Neural cell (in vitro differentiated cells): ENCODE measurements at regions not wholly inside any gene's neighbourhood (a gene's known extent, or its start where the extent isn't known, plus 50 kb on each side); places are given as distances from the start of the nearest gene placed in this dataset.

Experiments used
- H2AFZ ChIP-seq: fragments of 200-600, 300-800 bp; sonication (generic), shearing (Covaris generic); 2 replicates; pipeline ENCODE4 v1.6.0; 2014; ENCODE audit warnings: low read depth, mild to moderate bottlenecking, antibody characterized with exemption, low read length, moderate library complexity
- H3F3A ChIP-seq: fragments of 200-600 bp; shearing (Covaris generic); 2 replicates; pipeline ENCODE4 v1.6.1; 2016; ENCODE audit warnings: mild to moderate bottlenecking, moderate library complexity, mixed read lengths, antibody characterized with exemption, low read length; ENCODE audit not compliant: insufficient read depth, poor library complexity, severe bottlenecking
- H3K27ac ChIP-seq: fragments of 200-600, 300-800 bp; sonication (generic), shearing (Covaris generic); 2 replicates; pipeline ENCODE4 v1.5.1; 2014; ENCODE audit warnings: mild to moderate bottlenecking, low read length, moderate library complexity
- H3K27me3 ChIP-seq: fragments of 300-800, 200-600 bp; sonication (generic), shearing (Covaris generic); 2 replicates; pipeline ENCODE4 v1.6.0; 2014; ENCODE audit warnings: mild to moderate bottlenecking, low read depth, low read length, moderate library complexity; ENCODE audit not compliant: insufficient read depth
- H3K36me3 ChIP-seq: fragments of 300-800, 200-600 bp; sonication (generic), shearing (Covaris generic); 2 replicates; pipeline ENCODE4 v1.5.1; 2014; ENCODE audit warnings: mild to moderate bottlenecking, antibody characterized with exemption, low read length, moderate library complexity; ENCODE audit not compliant: insufficient read depth
- H3K4me2 ChIP-seq: fragments of 300-800, 200-600 bp; sonication (generic), shearing (Covaris generic); 2 replicates; pipeline ENCODE4 v1.6.0; 2014; ENCODE audit warnings: mild to moderate bottlenecking, low read length
- H3K4me3 ChIP-seq: fragments of 300-800, 200-600 bp; sonication (generic), shearing (Covaris generic); 2 replicates; pipeline ENCODE4 v1.5.1; 2014; ENCODE audit warnings: mild to moderate bottlenecking, low read length, moderate library complexity
- H3K79me2 ChIP-seq: fragments of 200-600 bp; shearing (Covaris generic); replicated peaks from 2 replicates; pipeline ENCODE4 v1.6.0; 2014; ENCODE audit warnings: mild to moderate bottlenecking, low read length, moderate library complexity; ENCODE audit not compliant: insufficient read depth
- H3K9ac ChIP-seq: fragments of 300-800, 200-600 bp; sonication (generic), shearing (Covaris generic); 2 replicates; pipeline ENCODE4 v1.6.1; 2016; ENCODE audit warnings: mild to moderate bottlenecking, low read length, mixed read lengths
- H3K9me2 ChIP-seq: fragments of 200-600 bp; shearing (Covaris generic); 2 replicates; pipeline ENCODE4 v1.6.1; 2016; ENCODE audit warnings: mild to moderate bottlenecking, low read length, mixed read lengths; ENCODE audit not compliant: insufficient read depth
- H3K9me3 ChIP-seq: fragments of 200-600, 300-800 bp; sonication (generic), shearing (Covaris generic); 2 replicates; pipeline ENCODE4 v1.6.1; 2016; ENCODE audit warnings: mild to moderate bottlenecking, mixed run types, low read length, moderate library complexity, mixed read lengths
- H4K20me1 ChIP-seq: fragments of 200-600 bp; shearing (Covaris generic); 2 replicates; pipeline ENCODE4 v1.6.1; 2016; ENCODE audit warnings: mild to moderate bottlenecking, mixed run types; ENCODE audit not compliant: insufficient read depth
- EP300 ChIP-seq: fragments of 450-650 bp; conservative IDR thresholded peaks from 2 replicates; pipeline ENCODE4 v1.6.1; 2014; ENCODE audit warnings: antibody characterized with exemption, mild to moderate bottlenecking, moderate library complexity; ENCODE audit not compliant: poor library complexity, severe bottlenecking
- EZH2 ChIP-seq: fragments of 200-600, 300-800 bp; shearing (Covaris generic), sonication (generic); IDR thresholded peaks from 2 replicates; pipeline ENCODE4 v1.6.1; 2014; ENCODE audit warnings: antibody characterized with exemption, low read length, borderline replicate concordance, mild to moderate bottlenecking; ENCODE audit not compliant: insufficient read depth, poor library complexity, severe bottlenecking
- MXI1 ChIP-seq: fragments of 450-650 bp; conservative IDR thresholded peaks from 2 replicates; pipeline ENCODE4 v1.6.1; 2014; ENCODE audit warnings: antibody characterized with exemption, mild to moderate bottlenecking; ENCODE audit not compliant: poor library complexity, severe bottlenecking
- POLR2AphosphoS5 ChIP-seq: IDR thresholded peaks from 2 replicates; pipeline ENCODE4 v1.6.1; 2012
- RAD21 ChIP-seq: fragments of 450-650 bp; conservative IDR thresholded peaks from 2 replicates; pipeline ENCODE4 v1.6.1; 2014; ENCODE audit warnings: antibody characterized with exemption, mild to moderate bottlenecking, moderate library complexity
- SMC3 ChIP-seq: fragments of 450-650 bp; conservative IDR thresholded peaks from 2 replicates; pipeline ENCODE4 v1.6.1; 2014; ENCODE audit warnings: antibody characterized with exemption, mild to moderate bottlenecking, moderate library complexity; ENCODE audit not compliant: poor library complexity
- TAF1 ChIP-seq: IDR thresholded peaks from 2 replicates; pipeline ENCODE4 v1.6.1; 2012; ENCODE audit warnings: low read depth
- TF ChIP-seq, protein P1 (sequence below): fragments of 450-650 bp; IDR thresholded peaks from 2 replicates; pipeline ENCODE4 v1.5.1; 2014; ENCODE audit warnings: antibody characterized with exemption, mild to moderate bottlenecking, moderate library complexity; ENCODE audit not compliant: poor library complexity, severe bottlenecking
- TF ChIP-seq, protein P2 (sequence below): IDR thresholded peaks from 2 replicates; pipeline ENCODE4 v1.6.1; 2012; ENCODE audit warnings: borderline replicate concordance

DNA sequence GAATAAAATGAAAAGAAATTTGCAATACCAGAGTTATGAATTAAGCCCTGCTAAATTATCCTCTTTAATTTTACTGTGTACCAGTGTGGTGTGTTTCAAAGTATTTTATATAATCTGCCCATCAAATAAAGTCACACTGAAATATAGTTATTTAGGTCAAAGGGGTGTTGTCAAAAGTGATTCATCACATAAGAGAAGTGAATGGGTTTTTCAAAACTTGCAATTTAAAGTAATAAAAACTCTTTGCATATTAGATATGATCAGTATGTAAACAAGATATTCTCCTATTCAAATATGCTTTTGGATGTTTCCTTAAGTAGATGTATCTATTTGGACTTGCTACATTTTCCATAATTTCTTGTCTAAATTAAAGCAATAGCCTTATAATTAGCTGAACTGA lies 1183.0 kb upstream of the CDH18 start:
- H3K4me2 ChIP-seq: no peak overlapping the region
- no peaks in the 10 kb centered on the region for H4K20me1 ChIP-seq
- H3K27me3 ChIP-seq: no peaks in the 10 kb centered on the region
- H3K9me3 ChIP-seq: no peaks in the 10 kb centered on the region
- H2AFZ ChIP-seq: no peak overlapping the region
- H3F3A ChIP-seq: no peaks in the 10 kb centered on the region
- H3K9me2 ChIP-seq: no peaks in the 10 kb centered on the region
- no peak for TF ChIP-seq EZH2
- no peak for TF ChIP-seq SMC3
- TF ChIP-seq, protein P1, sequence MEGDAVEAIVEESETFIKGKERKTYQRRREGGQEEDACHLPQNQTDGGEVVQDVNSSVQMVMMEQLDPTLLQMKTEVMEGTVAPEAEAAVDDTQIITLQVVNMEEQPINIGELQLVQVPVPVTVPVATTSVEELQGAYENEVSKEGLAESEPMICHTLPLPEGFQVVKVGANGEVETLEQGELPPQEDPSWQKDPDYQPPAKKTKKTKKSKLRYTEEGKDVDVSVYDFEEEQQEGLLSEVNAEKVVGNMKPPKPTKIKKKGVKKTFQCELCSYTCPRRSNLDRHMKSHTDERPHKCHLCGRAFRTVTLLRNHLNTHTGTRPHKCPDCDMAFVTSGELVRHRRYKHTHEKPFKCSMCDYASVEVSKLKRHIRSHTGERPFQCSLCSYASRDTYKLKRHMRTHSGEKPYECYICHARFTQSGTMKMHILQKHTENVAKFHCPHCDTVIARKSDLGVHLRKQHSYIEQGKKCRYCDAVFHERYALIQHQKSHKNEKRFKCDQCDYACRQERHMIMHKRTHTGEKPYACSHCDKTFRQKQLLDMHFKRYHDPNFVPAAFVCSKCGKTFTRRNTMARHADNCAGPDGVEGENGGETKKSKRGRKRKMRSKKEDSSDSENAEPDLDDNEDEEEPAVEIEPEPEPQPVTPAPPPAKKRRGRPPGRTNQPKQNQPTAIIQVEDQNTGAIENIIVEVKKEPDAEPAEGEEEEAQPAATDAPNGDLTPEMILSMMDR: no peak
- no peak for TF ChIP-seq MXI1
- TF ChIP-seq, protein P2, sequence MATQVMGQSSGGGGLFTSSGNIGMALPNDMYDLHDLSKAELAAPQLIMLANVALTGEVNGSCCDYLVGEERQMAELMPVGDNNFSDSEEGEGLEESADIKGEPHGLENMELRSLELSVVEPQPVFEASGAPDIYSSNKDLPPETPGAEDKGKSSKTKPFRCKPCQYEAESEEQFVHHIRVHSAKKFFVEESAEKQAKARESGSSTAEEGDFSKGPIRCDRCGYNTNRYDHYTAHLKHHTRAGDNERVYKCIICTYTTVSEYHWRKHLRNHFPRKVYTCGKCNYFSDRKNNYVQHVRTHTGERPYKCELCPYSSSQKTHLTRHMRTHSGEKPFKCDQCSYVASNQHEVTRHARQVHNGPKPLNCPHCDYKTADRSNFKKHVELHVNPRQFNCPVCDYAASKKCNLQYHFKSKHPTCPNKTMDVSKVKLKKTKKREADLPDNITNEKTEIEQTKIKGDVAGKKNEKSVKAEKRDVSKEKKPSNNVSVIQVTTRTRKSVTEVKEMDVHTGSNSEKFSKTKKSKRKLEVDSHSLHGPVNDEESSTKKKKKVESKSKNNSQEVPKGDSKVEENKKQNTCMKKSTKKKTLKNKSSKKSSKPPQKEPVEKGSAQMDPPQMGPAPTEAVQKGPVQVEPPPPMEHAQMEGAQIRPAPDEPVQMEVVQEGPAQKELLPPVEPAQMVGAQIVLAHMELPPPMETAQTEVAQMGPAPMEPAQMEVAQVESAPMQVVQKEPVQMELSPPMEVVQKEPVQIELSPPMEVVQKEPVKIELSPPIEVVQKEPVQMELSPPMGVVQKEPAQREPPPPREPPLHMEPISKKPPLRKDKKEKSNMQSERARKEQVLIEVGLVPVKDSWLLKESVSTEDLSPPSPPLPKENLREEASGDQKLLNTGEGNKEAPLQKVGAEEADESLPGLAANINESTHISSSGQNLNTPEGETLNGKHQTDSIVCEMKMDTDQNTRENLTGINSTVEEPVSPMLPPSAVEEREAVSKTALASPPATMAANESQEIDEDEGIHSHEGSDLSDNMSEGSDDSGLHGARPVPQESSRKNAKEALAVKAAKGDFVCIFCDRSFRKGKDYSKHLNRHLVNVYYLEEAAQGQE: no peak
- no peak for TF ChIP-seq RAD21
- TF ChIP-seq EP300: no peak
- TF ChIP-seq POLR2AphosphoS5: no peak
- no peak for TF ChIP-seq TAF1
- no peaks in the 10 kb centered on the region for H3K79me2 ChIP-seq
- no peaks in the 10 kb centered on the region for H3K36me3 ChIP-seq
- H3K4me3 ChIP-seq: no peak overlapping the region
- no peak overlapping the region for H3K27ac ChIP-seq
- H3K9ac ChIP-seq: no peak overlapping the region

DNA sequence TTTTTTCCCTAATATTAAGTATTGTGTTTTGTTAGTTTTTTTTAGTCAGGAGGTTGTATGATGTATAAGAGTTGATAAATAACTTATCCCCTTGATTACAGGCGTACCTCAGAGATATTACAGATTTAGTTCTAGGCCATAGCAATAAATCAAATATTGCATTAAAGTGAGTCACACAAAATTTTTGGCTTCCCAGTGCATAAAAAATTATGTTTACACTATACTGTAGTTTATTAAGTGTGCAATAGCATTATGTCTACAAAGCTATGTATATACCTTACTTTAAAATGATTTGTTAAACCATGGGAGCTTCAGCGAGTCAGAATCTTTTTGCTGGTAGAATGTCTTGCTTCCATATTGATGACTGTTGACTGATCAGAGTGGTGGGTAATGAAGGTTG lies 1180.6 kb upstream of the CDH18 start:
- no peaks in the 10 kb centered on the region for H3K36me3 ChIP-seq
- no peak overlapping the region for H2AFZ ChIP-seq
- no peak overlapping the region for H3K4me3 ChIP-seq
- no peaks in the 10 kb centered on the region for H3K27me3 ChIP-seq
- H3F3A ChIP-seq: no peaks in the 10 kb centered on the region
- H3K79me2 ChIP-seq: no peaks in the 10 kb centered on the region
- H3K9me2 ChIP-seq: no peaks in the 10 kb centered on the region
- H3K9ac ChIP-seq: no peak overlapping the region
- H3K9me3 ChIP-seq: no peaks in the 10 kb centered on the region
- H4K20me1 ChIP-seq: no peaks in the 10 kb centered on the region
- H3K4me2 ChIP-seq: no peak overlapping the region
- TF ChIP-seq EP300 (no peak), RAD21 (no peak), MXI1 (no peak), POLR2AphosphoS5 (no peak), EZH2 (no peak), SMC3 (no peak), TAF1 (no peak)
- TF ChIP-seq, protein P1: no peak
- TF ChIP-seq, protein P2: no peak
- H3K27ac ChIP-seq: no peak overlapping the region
